Stimulated activated naive B cell treated with anti-CD40 and anti-IgM and Interleukin-4, amounts not matched to agents 10 μg/mL and 1 μg/mL and 100 μg/mL, for 72 hours (primary cell): ENCODE measurements at regions not wholly inside any gene's neighbourhood (a gene's known extent, or its start where the extent isn't known, plus 50 kb on each side); places are given as distances from the start of the nearest gene placed in this dataset.
"Not testable (repeated sequence)": the region's sequence is repeated elsewhere in the genome, so short reads cannot be mapped to it uniquely, and the experiment has no call there.

ENCODE experiments used
- ATAC-seq, 2 donors: fragments of 150-1000 bp; cut with Tn5 transposase; replicated peaks; 2 replicates each; pipeline ENCODE4 v1.10.0; 2021; ENCODE audit warnings: moderate library complexity in 1 of 2
- DNase-seq: peaks from one replicate; pipeline ENCODE4 v3.0.0; 2021
- H3K27ac Mint-ChIP-seq: one replicate; pipeline ENCODE4 v1.8.0; 2022; ENCODE audit warnings: mild to moderate bottlenecking, mixed read lengths
- H3K27me3 Mint-ChIP-seq, 2 donors: one replicate each; pipeline ENCODE4 v1.8.0; 2022; ENCODE audit warnings: mixed read lengths in 2 of 2
- H3K36me3 Mint-ChIP-seq, 2 donors: one replicate each; pipeline ENCODE4 v1.8.0; 2022; ENCODE audit warnings: mixed read lengths in 2 of 2, mild to moderate bottlenecking in 1 of 2
- H3K4me1 Mint-ChIP-seq, 2 donors: one replicate each; pipeline ENCODE4 v1.8.0; 2022; ENCODE audit warnings: mixed read lengths in 2 of 2, mild to moderate bottlenecking in 1 of 2
- H3K4me3 Mint-ChIP-seq, 2 donors: one replicate each; pipeline ENCODE4 v1.8.0; 2022; ENCODE audit warnings: mild to moderate bottlenecking in 2 of 2, mixed read lengths in 2 of 2, moderate library complexity in 1 of 2
- H3K9me3 Mint-ChIP-seq, 2 donors: one replicate each; pipeline ENCODE4 v1.8.0; 2022; ENCODE audit warnings: mixed read lengths in 2 of 2, mild to moderate bottlenecking in 1 of 2

GRCh38 chr3:154657218-154657617, 227.2 kb upstream of the GPR149 start:
- H3K9me3 Mint-ChIP-seq, result no peaks in the 10 kb centered on the region
- no peaks in the 10 kb centered on the region for H3K36me3 Mint-ChIP-seq
- H3K4me3 Mint-ChIP-seq, result no peak overlapping the region
- DNase-seq (no peak), ATAC-seq (no peak)
- H3K27me3 Mint-ChIP-seq, result no peaks in the 10 kb centered on the region
- no peak overlapping the region for H3K27ac Mint-ChIP-seq
- no peaks in the 10 kb centered on the region for H3K4me1 Mint-ChIP-seq

GRCh38 chr3:154656486-154656885, 226.5 kb upstream of the GPR149 start:
- no peak overlapping the region for H3K27ac Mint-ChIP-seq
- no peaks in the 10 kb centered on the region for H3K27me3 Mint-ChIP-seq
- ATAC-seq (no peak), DNase-seq (no peak)
- no peaks in the 10 kb centered on the region for H3K36me3 Mint-ChIP-seq
- no peak overlapping the region for H3K4me3 Mint-ChIP-seq
- no peaks in the 10 kb centered on the region for H3K4me1 Mint-ChIP-seq
- H3K9me3 Mint-ChIP-seq, result no peaks in the 10 kb centered on the region

GRCh38 chr3:154642145-154642544, 212.2 kb upstream of the GPR149 start:
- ATAC-seq (no peak), DNase-seq (no peak)
- Mint-ChIP-seq H3K27me3 (no peaks in the 10 kb centered on the region), H3K9me3 (peaks cover 2 to 3% of the 10 kb centered on the region in 2 donors), H3K4me1 (peaks cover 0 to 4% of the 10 kb centered on the region in 2 donors), H3K36me3 (no peaks in the 10 kb centered on the region), H3K4me3 (no peak overlapping the region), H3K27ac (no peak overlapping the region)

GRCh38 chr3:154625756-154626155, 195.8 kb upstream of the GPR149 start:
- Mint-ChIP-seq H3K27me3 (no peaks in the 10 kb centered on the region), H3K9me3 (peaks cover 2 to 5% of the 10 kb centered on the region in 2 donors), H3K4me1 (no peaks in the 10 kb centered on the region), H3K36me3 (no peaks in the 10 kb centered on the region), H3K27ac (no peak overlapping the region), H3K4me3 (no peak overlapping the region)
- ATAC-seq (no peak), DNase-seq (no peak)

GRCh38 chr3:154619621-154620020, 189.6 kb upstream of the GPR149 start:
- H3K4me1 Mint-ChIP-seq, H3K27ac Mint-ChIP-seq: not testable (repeated sequence)

GRCh38 chr3:154616298-154616697, 186.3 kb upstream of the GPR149 start:
- no peak for ATAC-seq
- H3K4me3 Mint-ChIP-seq, result no peak overlapping the region
- no peaks in the 10 kb centered on the region for H3K4me1 Mint-ChIP-seq
- peaks cover 10% of the 10 kb centered on the region in 2 donors for H3K9me3 Mint-ChIP-seq
- H3K27ac Mint-ChIP-seq, result no peak overlapping the region
- H3K27me3 Mint-ChIP-seq, result no peaks in the 10 kb centered on the region
- DNase-seq, result no peak
- no peaks in the 10 kb centered on the region for H3K36me3 Mint-ChIP-seq

More at GRCh38 chr3:154619621-154620020, 189.6 kb upstream of the GPR149 start:
- not testable (repeated sequence) for DNase-seq, H3K4me3 Mint-ChIP-seq, ATAC-seq, H3K27me3 Mint-ChIP-seq, H3K36me3 Mint-ChIP-seq
- H3K9me3 Mint-ChIP-seq, result peaks cover 12 to 15% of the 10 kb centered on the region in 2 donors

GRCh38 chr3:154615471-154615870, 185.5 kb upstream of the GPR149 start:
- H3K4me3 Mint-ChIP-seq, result no peak overlapping the region
- ATAC-seq (no peak), DNase-seq (no peak)
- no peaks in the 10 kb centered on the region for H3K4me1 Mint-ChIP-seq
- no peaks in the 10 kb centered on the region for H3K36me3 Mint-ChIP-seq
- peaks cover 7 to 10% of the 10 kb centered on the region in 2 donors for H3K9me3 Mint-ChIP-seq
- no peaks in the 10 kb centered on the region for H3K27me3 Mint-ChIP-seq
- H3K27ac Mint-ChIP-seq, result no peak overlapping the region

- no peaks in the 10 kb centered on the region for H3K27me3 Mint-ChIP-seq
- no peak for DNase-seq
- no peaks in the 10 kb centered on the region for H3K36me3 Mint-ChIP-seq
- H3K4me3 Mint-ChIP-seq, result no peak overlapping the region
- no peaks in the 10 kb centered on the region for H3K4me1 Mint-ChIP-seq
- H3K9me3 Mint-ChIP-seq, result peaks cover 7 to 10% of the 10 kb centered on the region in 2 donors
- H3K27ac Mint-ChIP-seq, result no peak overlapping the region
- no peak for ATAC-seq
These were observed 184.6 kb upstream of the GPR149 start for GRCh38 chr3:154614601-154615000.

GRCh38 chr3:154614078-154614477, 184.1 kb upstream of the GPR149 start:
- H3K9me3 Mint-ChIP-seq, result peaks cover 7 to 10% of the 10 kb centered on the region in 2 donors
- no peaks in the 10 kb centered on the region for H3K36me3 Mint-ChIP-seq
- no peak overlapping the region for H3K27ac Mint-ChIP-seq
- DNase-seq (no peak), ATAC-seq (no peak)
- H3K4me1 Mint-ChIP-seq, result no peaks in the 10 kb centered on the region
- H3K27me3 Mint-ChIP-seq, result no peaks in the 10 kb centered on the region
- no peak overlapping the region for H3K4me3 Mint-ChIP-seq

- ATAC-seq, result no peak
- no peaks in the 10 kb centered on the region for H3K4me1 Mint-ChIP-seq
- H3K4me3 Mint-ChIP-seq, result no peak overlapping the region
- H3K9me3 Mint-ChIP-seq, result peaks cover 6 to 8% of the 10 kb centered on the region in 2 donors
- no peak for DNase-seq
- H3K27ac Mint-ChIP-seq, result no peak overlapping the region
- H3K36me3 Mint-ChIP-seq, result no peaks in the 10 kb centered on the region
- H3K27me3 Mint-ChIP-seq, result no peaks in the 10 kb centered on the region
These were observed 172.3 kb upstream of the GPR149 start for GRCh38 chr3:154602241-154602640.

- Mint-ChIP-seq H3K4me1 (no peaks in the 10 kb centered on the region), H3K4me3 (no peak overlapping the region), H3K36me3 (no peaks in the 10 kb centered on the region), H3K9me3 (peaks cover 6 to 12% of the 10 kb centered on the region in 2 donors), H3K27me3 (no peaks in the 10 kb centered on the region), H3K27ac (no peak overlapping the region)
- DNase-seq (no peak), ATAC-seq (no peak)
These were observed 168.2 kb upstream of the GPR149 start for GRCh38 chr3:154598166-154598565.

GRCh38 chr3:154590675-154591384, 160.8 kb upstream of the GPR149 start:
- no peaks in the 10 kb centered on the region for H3K36me3 Mint-ChIP-seq
- DNase-seq (no peak), ATAC-seq (no peak)
- no peaks in the 10 kb centered on the region for H3K4me1 Mint-ChIP-seq
- no peak overlapping the region for H3K27ac Mint-ChIP-seq
- H3K27me3 Mint-ChIP-seq, result no peaks in the 10 kb centered on the region
- H3K9me3 Mint-ChIP-seq, result peaks cover 0 to 3% of the 10 kb centered on the region in 2 donors
- H3K4me3 Mint-ChIP-seq, result no peak overlapping the region

GRCh38 chr3:154588831-154589230, 158.8 kb upstream of the GPR149 start:
- ATAC-seq (no peak), DNase-seq (no peak)
- Mint-ChIP-seq H3K4me3 (no peak overlapping the region), H3K27me3 (no peaks in the 10 kb centered on the region), H3K9me3 (peaks cover 0 to 1% of the 10 kb centered on the region in 2 donors), H3K36me3 (no peaks in the 10 kb centered on the region), H3K27ac (no peak overlapping the region), H3K4me1 (no peaks in the 10 kb centered on the region)

GRCh38 chr3:154584974-154585373, 155.0 kb upstream of the GPR149 start:
- H3K27ac Mint-ChIP-seq, result no peak overlapping the region
- H3K9me3 Mint-ChIP-seq, result peaks cover 0 to 4% of the 10 kb centered on the region in 2 donors
- ATAC-seq (no peak), DNase-seq (no peak)
- no peak overlapping the region for H3K4me3 Mint-ChIP-seq
- H3K27me3 Mint-ChIP-seq, result no peaks in the 10 kb centered on the region
- no peaks in the 10 kb centered on the region for H3K36me3 Mint-ChIP-seq
- no peaks in the 10 kb centered on the region for H3K4me1 Mint-ChIP-seq

- H3K27ac Mint-ChIP-seq, result no peak overlapping the region
- H3K4me3 Mint-ChIP-seq, result no peak overlapping the region
- ATAC-seq (no peak), DNase-seq (no peak)
- H3K9me3 Mint-ChIP-seq, result peaks cover 0 to 5% of the 10 kb centered on the region in 2 donors
- no peaks in the 10 kb centered on the region for H3K27me3 Mint-ChIP-seq
- H3K36me3 Mint-ChIP-seq, result no peaks in the 10 kb centered on the region
- no peaks in the 10 kb centered on the region for H3K4me1 Mint-ChIP-seq
These were observed 154.1 kb upstream of the GPR149 start for GRCh38 chr3:154584041-154584440.
